Renal pelvis (tissue), 1 donor: ENCODE measurements at regions not wholly inside any gene's neighbourhood (a gene's known extent, or its start where the extent isn't known, plus 50 kb on each side); places are given as distances from the start of the nearest gene placed in this dataset.

Experiments
- DNase-seq: peaks from one replicate; pipeline ENCODE4 v3.0.0-alpha.2; 2013

DNA sequence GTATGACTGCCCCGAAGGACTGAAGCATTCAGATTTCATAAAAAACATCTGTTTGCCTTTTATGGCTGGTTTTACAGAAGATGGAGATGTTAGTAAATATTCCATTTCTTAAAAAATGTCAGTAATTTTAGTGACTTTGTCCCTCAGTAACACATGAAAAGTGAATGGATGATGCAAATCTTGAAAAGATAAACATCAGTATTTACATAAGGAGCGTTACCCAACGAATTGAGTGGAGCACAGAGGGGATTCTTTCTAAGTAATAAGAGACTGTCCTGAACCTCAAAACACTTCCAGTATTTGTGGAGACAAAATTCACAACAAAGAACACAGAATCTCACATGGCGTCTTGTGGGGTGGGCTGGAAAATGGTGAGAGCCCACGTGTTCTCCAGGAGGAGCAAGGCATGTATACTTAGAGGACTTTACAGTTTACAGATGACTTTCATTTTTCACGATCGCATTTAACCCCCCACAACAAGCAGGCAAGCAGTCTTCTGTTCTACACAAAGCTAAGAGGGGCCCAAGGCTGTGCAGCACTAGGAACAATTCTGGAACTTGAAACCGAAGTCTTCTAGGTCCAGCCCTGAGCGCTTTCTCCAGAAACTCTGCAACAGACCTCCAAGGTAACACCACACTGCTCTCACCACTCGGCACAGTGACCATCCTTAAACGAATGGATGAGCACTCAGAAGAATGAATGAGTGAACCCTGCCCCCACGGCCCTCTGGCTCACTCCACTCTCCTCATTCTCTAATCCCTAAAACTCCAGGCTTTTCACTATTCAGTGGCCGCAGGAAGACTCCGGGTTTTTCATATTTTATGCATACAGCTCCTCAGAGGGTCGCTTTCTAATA is 709.8 kb downstream of the UQCRFS1 start:
- no peak for DNase-seq

DNA sequence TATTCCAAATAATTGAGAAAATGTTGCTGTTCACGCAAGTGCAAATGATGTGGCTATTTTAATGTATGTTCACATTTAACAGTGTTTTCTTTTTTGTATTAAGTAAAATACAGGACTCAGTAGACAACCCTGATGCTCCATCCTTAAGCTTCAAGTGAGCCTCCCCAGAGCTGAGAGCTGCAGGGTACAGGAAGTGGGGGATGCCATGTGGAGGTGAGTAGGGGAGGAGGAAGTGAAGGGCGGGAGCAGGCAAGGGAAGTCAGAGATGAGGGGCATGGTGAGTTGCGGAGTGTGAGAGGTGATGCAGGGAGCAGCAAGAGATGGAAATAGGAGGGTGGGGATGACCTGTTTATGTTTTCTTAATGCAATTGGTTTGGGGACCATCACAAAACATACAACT is 711.0 kb downstream of the UQCRFS1 start:
- DNase-seq, result no peak

DNA sequence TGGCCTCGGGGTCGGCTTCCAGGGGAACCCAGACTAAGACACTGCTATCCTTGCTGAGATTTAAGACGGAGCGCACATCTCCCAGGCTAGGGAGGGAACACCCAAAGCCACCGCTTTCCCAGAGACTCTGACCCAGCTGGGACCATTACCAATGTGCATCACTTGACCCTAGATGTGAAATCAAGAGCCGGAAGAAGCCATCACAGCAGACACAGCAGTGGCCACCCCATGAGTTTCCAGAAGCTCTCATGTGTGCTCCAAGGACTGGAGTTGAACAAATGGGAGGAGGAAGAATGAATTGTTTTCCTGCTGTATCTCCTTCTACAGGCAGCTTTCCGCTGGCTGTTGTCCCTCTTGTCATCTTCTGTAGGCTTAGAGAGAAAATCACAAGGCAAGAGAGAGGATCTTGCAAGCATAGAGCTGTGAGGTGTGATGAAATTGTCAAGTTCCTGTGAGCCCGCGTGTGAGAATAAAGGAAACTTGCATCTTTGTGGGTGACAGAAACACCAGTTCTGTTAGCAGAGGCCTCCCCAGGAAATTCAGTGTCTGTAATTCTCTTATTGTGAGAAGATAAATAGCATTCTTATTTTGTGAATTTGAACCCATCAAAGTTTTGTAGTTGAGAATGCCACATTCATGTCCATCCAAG is 711.8 kb downstream of the UQCRFS1 start:
- no peak for DNase-seq

DNA sequence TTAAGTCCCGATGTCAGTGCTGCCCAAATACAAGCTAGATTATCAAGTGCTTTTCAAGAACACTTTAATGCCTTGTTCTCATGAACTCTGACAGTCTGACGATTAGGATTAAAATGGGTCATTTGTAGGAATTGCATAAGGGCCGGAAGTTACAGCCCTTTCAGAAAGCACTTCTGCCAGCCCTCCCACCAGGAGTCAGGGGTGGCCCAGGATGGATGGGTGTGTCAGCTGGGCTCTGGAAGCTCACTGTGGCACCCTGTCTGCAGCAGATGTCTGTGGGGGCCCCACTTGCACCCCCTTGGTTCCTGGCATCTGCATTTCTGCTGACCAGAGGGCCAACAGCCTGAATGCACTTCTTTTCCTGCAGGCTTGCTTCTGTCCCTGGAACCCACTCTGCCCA is 712.7 kb downstream of the UQCRFS1 start:
- no peak for DNase-seq

DNA sequence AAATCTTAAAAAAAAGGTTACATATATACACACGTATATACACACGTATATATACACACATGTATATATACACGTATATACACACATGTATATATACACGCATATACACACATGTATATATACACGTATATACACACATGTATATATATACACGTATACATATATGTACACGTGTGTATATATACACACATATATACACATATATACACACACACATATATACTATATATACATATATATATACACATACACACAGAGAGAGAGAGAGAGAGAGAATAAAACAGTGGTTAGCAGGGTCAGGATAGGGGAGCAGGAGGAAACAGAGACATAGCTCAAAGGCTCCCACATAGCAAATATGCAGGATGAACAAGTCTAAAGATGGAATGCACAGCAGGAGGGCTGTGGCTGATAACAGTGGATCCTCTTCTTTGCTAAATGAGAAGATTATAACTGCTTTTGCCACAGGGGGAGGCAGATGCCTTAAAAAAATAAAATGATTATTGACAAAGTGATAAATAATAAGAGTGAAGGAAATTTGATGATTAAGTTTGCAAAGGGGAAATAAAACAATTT is 714.5 kb downstream of the UQCRFS1 start:
- no peak for DNase-seq

DNA sequence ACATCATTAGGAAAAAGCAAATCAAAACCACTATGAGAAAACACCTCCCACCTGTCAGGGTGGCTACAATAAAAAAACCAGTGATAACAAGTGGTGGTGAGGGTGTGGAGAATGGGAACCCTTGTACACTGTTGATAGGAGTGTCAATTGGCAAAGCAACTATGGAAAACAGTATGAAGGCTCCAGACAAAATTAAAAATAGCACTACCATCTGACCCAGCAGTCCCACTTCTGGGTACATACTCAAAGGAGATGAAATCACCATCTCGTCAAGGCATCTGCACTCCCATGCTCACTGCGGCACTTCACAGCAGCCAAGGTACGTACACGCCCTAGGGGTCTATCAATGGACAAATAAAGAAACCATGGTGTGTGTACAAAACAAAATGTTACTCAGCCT is 715.1 kb downstream of the UQCRFS1 start:
- no peak for DNase-seq

DNA sequence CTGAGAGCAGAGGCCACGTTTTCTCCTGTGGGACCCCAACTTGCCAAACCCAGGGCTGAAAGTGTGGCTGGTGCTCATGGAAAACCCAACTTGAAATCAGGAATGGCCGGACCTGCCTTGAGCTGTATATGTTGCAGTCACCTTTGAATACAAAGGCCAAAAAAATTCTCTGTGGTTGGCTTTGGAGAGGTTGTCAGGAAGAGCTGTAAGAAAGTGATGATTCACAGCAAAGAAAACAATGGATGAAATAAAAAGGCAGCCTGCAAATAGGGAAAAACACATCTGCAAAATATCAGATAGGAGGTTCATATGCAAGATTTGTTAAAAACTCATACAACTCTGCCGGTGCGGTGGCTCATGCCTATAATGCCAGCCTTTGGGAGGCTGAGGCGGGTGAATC is 715.8 kb downstream of the UQCRFS1 start:
- no peak for DNase-seq

DNA sequence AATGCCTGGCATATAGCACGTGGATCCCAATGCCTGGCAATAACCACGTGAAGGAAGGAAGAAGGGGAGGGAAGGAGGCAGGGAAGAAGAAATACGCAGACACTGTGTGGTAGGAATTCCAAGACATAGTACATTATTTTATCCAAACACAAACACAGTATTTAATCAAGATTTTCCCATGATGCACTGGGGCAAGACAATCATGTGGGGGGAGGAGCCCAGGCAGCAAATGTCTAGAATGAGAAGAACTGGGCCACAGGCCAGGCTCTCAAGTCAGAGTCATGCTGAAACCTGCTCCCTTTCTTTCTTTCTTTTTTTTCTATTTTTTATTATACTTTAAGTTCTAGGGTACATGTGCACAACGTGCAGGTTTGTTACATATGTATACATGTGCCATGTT is 717.9 kb downstream of the UQCRFS1 start:
- DNase-seq, result no peak

DNA sequence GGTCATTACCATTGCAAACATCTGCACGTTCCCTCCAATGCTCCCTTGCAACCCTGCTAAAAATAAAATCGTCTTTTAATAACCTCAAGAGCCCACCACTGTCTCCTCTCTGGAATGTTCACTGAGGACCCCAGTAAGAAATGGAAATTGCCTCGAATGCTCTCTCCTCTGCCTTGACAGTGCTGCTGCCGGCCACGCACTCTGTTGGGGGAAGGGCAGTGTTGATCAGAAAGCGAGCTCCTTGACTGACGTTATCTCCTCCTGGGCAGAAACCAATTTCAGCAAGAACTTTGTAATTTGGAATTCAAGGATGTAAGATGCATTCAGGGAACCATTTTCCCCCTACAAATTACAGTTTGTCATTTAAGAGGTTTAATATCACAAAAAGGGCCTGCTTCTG is 718.5 kb downstream of the UQCRFS1 start:
- no peak for DNase-seq

DNA sequence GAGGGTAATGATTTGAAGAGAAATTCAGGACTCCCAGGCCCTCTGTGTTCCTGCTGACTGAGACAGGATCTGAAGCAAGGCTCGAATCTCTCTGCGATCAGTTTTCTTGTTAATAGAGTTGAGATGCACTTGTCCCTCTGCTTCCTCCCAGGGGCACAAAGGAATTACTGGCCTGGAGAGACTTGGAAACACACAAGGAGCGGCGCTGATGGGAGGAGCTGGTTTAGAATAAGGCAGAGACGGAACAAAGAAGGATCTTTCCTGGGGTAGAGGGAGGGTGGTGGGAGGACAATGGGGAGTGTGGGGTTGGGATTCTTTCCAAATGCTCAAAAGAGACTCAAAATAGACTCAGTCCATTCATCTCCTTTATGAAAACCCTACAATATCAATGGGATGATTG is 719.1 kb downstream of the UQCRFS1 start:
- no peak for DNase-seq

DNA sequence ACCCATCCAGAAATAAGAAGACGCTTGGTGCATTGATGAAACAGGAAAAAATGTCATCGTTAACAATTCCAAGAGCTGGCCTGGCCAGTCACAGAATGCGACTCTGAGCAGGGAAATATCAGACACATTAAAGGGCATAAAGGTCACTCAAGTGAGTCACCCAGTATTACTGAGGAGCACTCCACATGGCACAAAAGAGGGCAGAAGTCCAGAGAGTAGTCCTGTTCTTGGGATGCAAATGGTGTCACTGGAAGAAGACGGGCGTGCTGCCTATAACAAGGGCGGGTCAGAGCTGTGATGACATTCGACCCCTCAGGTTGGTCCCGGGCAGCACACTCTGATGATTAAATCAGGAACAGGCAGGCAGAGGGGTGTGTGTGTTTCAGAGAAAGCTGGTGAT is 720.3 kb downstream of the UQCRFS1 start:
- DNase-seq, result no peak

DNA sequence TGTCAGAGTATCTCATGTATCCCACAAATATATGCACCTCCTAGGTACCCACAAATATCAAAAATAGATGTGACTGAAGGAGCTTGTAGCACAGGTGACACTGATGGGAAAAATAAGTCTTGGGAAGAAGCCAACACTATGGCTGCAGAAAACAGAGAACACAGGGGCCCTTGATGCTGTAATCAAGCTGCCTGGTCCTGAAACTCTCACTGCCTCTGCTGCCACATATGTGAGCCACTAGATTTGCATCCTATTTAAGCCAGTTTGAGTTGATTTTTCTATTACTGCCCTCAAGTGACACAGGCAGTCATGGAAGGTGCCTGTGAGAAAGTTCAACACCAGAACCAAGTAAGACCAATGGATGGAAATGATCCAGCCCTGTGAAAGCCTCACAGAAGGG is 720.8 kb downstream of the UQCRFS1 start:
- no peak for DNase-seq

DNA sequence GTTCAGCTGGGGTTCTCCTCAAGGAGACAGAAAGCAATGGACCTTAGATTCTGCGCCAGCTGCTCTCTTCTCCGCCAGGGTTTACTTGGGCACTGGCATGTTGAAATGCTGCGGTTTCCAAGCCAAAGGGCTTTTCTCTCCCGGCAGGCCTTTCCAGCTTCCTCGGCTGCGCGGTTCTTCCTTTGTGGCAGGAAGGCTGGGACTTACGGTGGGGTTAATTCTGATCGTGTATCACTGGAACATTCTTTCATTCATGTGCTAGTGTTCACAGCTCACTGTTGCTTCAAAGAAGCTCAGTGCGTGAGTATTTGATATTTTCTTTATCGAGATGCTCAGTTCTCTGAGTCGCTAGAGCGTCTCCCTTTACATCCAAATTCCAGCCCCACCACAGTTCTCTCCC is 723.2 kb downstream of the UQCRFS1 start:
- no peak for DNase-seq

DNA sequence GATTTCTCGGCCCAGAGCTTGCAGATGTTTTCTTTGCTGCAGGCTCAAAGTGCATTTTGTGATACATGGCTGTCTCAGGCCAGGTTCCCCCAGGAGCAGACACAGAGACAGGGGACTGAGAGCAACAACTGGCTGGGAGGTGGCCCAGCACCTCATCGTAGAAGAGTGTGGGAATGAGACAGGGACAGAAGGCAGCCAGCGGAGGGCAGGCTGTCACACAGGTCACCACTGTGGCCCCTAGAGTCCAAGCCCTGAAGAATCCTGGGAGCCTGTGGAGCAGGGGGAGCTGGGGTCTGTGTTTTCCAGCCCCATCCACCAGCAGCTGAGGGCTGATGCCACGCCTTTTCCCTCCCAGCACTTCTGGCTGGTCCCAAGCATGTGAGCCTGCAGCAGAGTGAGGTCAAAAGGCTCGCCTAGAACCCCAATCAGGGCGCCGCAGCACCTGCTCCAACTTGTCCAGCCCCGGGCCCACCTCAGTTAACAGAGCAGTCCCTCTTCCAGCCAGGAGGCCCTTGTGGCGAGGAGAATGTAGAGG is 723.8 kb downstream of the UQCRFS1 start:
- DNase-seq, result no peak

DNA sequence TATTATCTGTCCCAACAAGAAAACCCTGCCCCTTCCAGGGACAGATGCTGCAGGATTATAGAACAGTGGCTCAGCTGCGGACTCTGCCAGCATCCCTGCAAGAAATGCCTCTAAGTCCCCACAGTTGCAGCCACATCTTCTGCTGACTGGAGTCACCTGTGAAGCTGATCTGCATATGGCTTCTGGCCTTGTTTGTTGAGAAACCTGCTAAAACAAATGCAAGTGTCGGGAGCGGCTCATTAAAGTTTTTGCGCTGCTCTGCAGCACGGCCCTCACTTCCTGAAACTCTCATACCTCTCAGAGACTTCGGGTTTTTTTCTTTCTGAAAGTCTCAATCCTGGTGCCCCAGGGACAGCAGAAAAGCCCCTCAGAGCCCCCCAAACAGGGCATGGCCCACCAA is 725.0 kb downstream of the UQCRFS1 start:
- no peak for DNase-seq

DNA sequence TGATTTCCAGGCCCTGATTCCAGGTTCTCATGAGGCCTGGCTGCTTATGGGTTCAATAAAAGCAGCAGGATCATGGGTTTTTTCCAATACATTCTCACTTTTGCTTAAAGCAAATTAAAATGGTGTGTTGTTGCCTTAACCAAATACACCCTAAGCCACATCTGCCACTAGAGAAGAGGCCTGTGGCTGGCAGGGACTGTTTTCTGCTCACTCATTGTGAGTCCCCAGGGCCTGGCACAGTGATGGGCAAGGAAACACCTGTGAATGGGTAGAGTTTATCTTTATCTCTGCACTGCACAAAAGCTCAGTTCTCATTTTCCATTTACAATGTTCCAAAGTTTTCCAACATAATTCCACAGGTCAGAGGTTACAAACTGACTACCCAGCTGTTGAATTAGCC is 726.0 kb downstream of the UQCRFS1 start:
- DNase-seq, result no peak

DNA sequence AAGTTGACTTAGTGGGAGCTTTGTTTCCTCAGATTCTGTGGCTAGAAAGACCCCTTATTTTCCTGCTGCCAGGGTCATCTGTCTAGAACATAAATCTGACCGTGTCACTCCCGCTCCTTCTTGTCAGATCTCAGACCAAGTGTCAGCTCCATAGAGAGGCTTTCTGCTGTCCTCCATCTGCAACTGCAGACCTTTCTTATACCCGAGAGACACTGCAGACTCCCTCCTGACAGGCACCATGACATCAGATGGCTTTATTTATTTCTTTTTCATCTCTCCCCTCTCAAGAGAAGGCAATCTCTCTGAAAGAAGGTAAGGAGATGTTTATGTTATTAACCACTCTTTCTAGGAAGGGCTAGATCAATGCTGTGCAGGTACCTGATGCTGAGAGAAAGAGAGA is 726.5 kb downstream of the UQCRFS1 start:
- no peak for DNase-seq

DNA sequence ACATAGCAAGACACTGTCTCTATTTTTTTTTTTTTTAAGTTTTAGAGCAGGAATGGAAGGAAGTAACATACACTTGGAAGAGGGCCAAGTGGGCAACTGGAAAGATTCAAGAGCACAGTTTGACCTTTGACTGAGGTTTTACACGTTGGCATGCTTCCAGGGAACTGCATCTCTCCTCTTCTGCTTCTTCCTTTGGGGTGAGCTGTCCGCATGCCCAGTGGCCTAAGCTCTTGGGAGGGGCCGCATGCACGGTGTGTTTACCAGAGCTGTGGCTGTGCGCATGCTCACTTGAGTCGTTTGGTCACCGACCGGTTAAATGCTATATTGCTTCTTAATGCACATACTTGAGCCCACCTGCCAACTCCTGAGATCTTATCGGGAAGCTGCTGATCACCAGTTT is 727.7 kb downstream of the UQCRFS1 start:
- peak; percentile 21 for DNase-seq

DNA sequence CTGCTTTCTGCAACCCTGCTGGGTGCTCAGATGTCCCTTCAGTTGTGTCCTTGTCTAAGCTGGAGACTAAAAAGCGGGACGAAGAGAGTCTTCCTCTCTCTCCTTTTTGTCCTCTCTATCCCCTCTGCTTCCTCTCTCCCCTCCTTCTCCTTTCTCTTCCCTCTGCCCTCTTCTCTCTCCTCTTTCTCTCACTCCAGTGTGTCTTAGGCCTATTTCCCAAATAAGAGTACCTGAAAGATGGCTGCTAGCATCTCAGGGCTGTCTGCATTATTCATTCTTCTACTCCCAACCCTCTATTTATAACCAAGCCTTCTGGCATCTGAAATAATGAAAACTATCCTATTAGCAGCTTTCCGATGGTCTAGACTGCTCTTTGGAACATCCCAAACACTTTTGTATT is 729.8 kb downstream of the UQCRFS1 start:
- no peak for DNase-seq

DNA sequence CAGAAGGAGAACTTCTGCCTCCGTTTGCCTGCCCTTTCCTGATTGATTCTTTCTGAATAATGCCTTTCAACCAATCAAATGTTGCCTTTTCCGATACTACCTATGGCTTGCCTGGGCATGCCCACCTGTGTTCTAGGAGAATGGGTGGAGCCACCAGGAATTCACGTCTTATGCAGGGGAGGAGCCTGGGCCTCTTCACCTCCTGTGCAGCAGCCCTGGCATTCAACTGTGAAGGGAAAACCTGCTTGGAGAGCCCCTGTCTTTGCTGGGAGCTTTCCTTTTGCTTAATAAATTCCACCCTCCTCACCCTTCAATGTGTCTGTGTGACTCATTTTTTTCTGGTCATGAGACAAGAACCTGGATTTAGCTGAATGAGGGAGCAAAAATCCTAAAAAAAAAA is 730.7 kb downstream of the UQCRFS1 start:
- no peak for DNase-seq

DNA sequence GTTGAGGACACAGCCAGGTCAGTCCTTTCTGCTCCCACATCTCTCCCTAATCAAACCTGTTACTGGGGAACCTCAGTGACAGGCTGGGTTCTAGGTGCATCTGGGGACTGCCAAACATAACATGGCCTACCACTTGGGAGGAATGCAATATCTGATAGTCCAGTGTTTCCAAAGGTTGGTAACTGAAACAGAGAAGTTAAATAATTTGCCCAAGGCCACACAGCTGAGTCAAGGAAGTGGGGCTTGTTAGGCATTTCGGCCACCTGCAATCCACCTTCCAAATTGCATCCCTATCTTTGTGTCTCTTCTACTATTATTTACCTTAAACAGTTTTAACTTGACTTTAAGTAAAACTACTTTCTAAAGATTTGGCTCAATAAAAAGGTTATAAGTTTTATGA is 731.3 kb downstream of the UQCRFS1 start:
- no peak for DNase-seq

DNA sequence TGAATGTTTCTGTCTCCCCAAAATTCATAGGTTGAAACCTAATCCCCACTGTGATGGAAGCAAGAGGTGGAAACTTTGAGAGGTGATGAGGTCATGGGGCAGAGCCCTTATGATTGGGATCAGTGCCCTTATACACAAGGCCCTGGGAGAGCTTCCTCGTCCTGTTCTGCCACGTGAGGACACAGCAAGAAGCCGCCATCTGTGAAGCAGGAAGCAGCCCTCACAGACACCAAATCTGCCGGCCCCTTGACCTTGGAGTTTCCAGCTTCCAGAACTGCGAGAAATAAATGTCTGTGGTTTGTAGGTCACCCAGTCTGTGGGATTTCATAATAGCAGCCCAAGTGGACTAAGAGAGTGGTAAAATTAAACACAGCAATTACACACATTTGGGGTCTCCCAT is 737.4 kb downstream of the UQCRFS1 start:
- DNase-seq, result no peak

DNA sequence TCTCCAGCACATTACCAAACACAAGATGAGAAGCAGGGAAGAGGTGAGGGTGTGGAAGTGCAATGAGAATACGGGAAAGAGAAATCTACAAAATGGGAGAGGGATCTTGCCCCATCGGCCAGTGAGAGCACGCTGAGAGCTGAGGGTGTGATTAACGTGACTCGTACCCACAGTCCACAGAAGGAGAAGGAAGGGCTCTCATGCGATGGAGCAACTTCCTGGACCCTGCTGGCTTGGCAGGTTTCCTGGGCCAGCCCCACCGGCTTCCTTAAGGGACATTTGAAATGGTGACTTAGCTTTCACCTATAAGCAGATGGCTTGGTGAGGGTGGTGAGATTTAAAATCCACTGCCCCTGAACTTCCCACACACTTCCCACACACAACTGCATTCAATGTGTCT is 740.1 kb downstream of the UQCRFS1 start:
- DNase-seq, result no peak
